ENCODE measurements at regions not wholly inside any gene's neighbourhood (a gene's known extent, or its start where the extent isn't known, plus 50 kb on each side); places are given as distances from the start of the nearest gene placed in this dataset.

GRCh38 chr2:7309582-7309981 lies 392.4 kb downstream of the RNF144A start:
- Mint-ChIP-seq H3K27ac (no peak overlapping the region), H3K9me3 (peaks cover 49% of the 10 kb centered on the region), H3K4me3 (no peak overlapping the region), H3K27me3 (ENCODE audit: insufficient read depth) (no peaks in the 10 kb centered on the region), H3K36me3 (ENCODE audit: low read depth) (no peaks in the 10 kb centered on the region), H3K4me1 (ENCODE audit: low read depth) (no peaks in the 10 kb centered on the region)
- no peak for DNase-seq
- TF ChIP-seq CTCF (IDR thresholded peaks at IDR 0.05), result no peak

- no peak overlapping the region for H3K4me3 Mint-ChIP-seq
- peaks cover 44% of the 10 kb centered on the region for H3K9me3 Mint-ChIP-seq
- no peak overlapping the region for H3K27ac Mint-ChIP-seq
- no peak for DNase-seq
- peaks cover 6% of the 10 kb centered on the region; the same call in 1 of the 2 replicates for H3K36me3 Mint-ChIP-seq (ENCODE audit: low read depth)
- H3K27me3 Mint-ChIP-seq (ENCODE audit: insufficient read depth), result peaks cover 1% of the 10 kb centered on the region; the same call in 1 of the 2 replicates
- no peaks in the 10 kb centered on the region for H3K4me1 Mint-ChIP-seq (ENCODE audit: low read depth)
- no peak for TF ChIP-seq CTCF (IDR thresholded peaks at IDR 0.05)
These were observed 407.5 kb downstream of the RNF144A start for GRCh38 chr2:7324706-7325105.

- Mint-ChIP-seq H3K9me3 (peaks cover 44% of the 10 kb centered on the region), H3K36me3 (ENCODE audit: low read depth) (peaks cover 6% of the 10 kb centered on the region; the same call in 1 of the 2 replicates), H3K4me1 (ENCODE audit: low read depth) (no peaks in the 10 kb centered on the region), H3K4me3 (no peak overlapping the region), H3K27me3 (ENCODE audit: insufficient read depth) (peaks cover 1% of the 10 kb centered on the region; the same call in 1 of the 2 replicates), H3K27ac (no peak overlapping the region)
- DNase-seq, result no peak
- TF ChIP-seq CTCF (IDR thresholded peaks at IDR 0.05), result no peak
These were observed 408.0 kb downstream of the RNF144A start for GRCh38 chr2:7325186-7325585.

DNA sequence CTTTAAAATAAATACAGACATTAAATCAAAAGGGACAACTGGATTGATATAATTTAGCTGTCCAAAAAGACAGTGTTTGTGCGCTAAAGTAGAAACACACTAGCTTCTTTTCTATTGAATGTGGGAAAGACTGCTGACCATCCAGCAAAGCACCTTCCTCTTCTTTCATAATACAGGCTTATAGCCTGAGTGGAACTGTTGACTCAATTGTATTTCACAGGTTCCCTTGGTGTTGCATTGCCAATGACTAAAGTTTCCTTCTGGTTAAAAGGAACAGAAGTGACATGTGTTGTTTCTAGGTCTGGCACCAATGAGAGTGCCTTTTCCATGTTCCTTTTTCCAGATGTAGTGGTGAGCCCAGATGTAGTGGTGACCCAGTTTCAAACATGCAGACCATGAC lies 412.3 kb downstream of the RNF144A start:
- peaks cover 27% of the 10 kb centered on the region for H3K9me3 Mint-ChIP-seq
- no peaks in the 10 kb centered on the region for H3K4me1 Mint-ChIP-seq (ENCODE audit: low read depth)
- H3K4me3 Mint-ChIP-seq, result no peak overlapping the region
- no peak overlapping the region for H3K27ac Mint-ChIP-seq
- no peak for TF ChIP-seq CTCF (IDR thresholded peaks at IDR 0.05)
- DNase-seq, result no peak
- H3K36me3 Mint-ChIP-seq (ENCODE audit: low read depth), result peaks cover 6% of the 10 kb centered on the region; the same call in 1 of the 2 replicates
- no peaks in the 10 kb centered on the region for H3K27me3 Mint-ChIP-seq (ENCODE audit: insufficient read depth)

DNA sequence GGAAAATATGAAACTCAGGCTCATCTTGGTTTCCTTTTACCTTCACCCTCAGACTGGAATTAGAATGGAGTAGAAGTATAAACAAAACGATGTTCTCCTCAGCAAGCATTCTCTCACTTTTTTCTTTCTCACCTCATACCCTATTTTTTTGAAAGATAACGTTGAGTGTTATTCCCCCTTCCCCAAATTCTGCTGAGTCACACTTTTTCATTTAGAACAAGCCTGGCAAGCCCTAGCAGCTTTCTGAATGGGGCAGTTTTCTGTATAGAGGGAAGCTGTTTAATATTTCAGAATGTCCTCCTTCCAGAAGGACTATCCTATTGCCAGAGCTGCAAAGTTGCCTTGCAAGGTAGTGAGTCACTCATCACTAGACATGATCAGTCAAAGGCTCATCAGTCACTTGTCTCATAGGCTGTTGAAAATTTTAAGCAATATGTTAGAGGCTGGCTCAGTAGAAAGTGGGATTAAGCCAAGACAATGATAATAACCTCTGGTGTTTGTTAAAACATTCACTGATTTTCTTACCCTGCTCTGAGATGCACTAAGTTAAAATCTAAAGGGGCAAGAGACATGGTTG lies 416.1 kb downstream of the RNF144A start:
- no peaks in the 10 kb centered on the region for H3K4me1 Mint-ChIP-seq (ENCODE audit: low read depth)
- H3K9me3 Mint-ChIP-seq, result peaks cover 26% of the 10 kb centered on the region
- no peaks in the 10 kb centered on the region; the same call in 1 of the 2 replicates for H3K27me3 Mint-ChIP-seq (ENCODE audit: insufficient read depth)
- TF ChIP-seq CTCF (IDR thresholded peaks at IDR 0.05), result no peak
- no peak for DNase-seq
- H3K4me3 Mint-ChIP-seq, result no peak overlapping the region
- no peak overlapping the region for H3K27ac Mint-ChIP-seq
- no peaks in the 10 kb centered on the region for H3K36me3 Mint-ChIP-seq (ENCODE audit: low read depth)

Measured in HFFc6 (cell line).